ENCODE measurements at regions not wholly inside any gene's neighbourhood (a gene's known extent, or its start where the extent isn't known, plus 50 kb on each side); places are given as distances from the start of the nearest gene placed in this dataset.
"Not testable (repeated sequence)": the region's sequence is repeated elsewhere in the genome, so short reads cannot be mapped to it uniquely, and the experiment has no call there.

GRCh38 chr5:1636208-1636770 is 112.5 kb upstream of the LPCAT1 start:
- DNase-seq (ENCODE audit: low read depth in 2 of 2), result not testable (repeated sequence)

DNA sequence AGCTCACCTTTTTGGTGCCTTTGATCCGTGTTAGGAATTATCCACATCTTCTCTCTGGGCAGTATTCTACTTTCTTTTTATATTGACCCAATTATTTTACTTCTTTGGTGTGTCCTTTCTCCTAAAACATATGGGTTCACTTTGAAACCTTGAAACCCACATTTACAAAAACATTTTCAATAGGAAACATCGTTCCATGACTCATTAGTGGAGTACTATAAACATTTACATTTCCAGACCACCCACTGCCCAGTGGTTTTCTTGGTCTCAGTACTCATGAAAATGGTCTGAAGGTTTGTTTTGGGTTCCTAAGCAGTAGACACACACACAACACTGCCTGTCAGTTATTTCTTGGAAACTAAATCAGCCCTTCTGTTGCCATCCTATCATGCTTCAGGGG is 111.7 kb upstream of the LPCAT1 start:
- not testable (repeated sequence) for DNase-seq (ENCODE audit: low read depth in 2 of 2)

DNA sequence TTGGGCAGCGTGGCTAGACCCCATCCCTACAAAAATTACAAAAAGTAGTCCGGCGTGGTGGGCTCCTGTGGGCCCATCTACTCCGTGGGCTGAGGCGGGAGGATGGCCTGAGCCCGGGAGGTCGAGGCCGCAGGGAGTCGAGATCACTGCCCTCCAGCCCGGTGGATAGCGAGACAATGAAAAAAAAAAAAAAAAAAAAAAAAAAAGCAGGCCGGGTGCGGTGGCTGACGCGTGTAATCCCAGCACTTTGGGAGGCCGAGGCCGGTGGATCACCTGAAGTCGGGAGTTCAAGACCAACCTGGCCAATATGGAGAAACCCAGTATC is 110.5 kb upstream of the LPCAT1 start:
- DNase-seq (ENCODE audit: low read depth in 2 of 2), result no peak

DNA sequence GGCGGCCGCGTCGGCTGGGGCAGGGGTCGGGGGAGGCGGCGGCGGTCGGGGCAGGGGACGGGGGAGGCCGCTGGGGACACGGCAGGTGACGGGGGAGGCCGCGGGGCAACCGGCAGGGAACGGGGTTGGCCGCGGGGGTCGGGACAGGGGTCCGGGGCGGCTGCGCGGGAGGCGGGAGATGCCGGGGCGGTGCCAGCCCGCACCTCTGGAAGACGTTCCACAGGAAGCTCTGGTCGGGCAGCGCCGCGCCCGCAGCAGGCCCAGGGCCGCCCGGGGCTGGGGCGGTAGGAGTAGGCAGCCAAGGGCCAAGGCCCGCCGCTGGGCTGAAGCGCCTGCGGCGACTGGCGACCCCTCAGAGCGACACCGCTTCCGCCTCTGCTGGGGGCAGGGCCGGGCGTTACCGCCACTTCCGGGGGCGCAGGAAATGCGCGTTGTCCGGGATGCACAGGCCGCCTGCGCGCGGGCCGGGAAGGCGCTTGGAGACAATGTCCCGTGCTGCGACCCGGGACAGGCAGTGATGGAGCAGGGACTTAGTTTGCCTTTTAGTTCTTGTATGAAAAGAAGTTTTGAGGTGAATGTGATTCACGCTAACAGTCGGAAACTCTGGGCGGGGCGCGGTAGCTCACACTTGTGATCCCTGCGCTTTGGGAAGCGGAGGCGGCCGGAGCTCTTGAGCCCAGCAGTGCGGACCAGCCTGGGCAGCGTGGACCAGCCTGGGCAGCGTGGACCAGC is 110.0 kb upstream of the LPCAT1 start:
- peak; percentile 28 to 44 for DNase-seq (ENCODE audit: low read depth in 2 of 2)

- DNase-seq (ENCODE audit: low read depth in 2 of 2), result not testable (repeated sequence)
These were observed 107.2 kb upstream of the LPCAT1 start for GRCh38 chr5:1631004-1631403.

- not testable (repeated sequence) for DNase-seq (ENCODE audit: low read depth in 2 of 2)
These were observed 102.6 kb upstream of the LPCAT1 start for GRCh38 chr5:1626397-1626796.

GRCh38 chr5:1619531-1619930 is 95.8 kb upstream of the LPCAT1 start:
- not testable (repeated sequence) for DNase-seq (ENCODE audit: low read depth in 2 of 2)

DNA sequence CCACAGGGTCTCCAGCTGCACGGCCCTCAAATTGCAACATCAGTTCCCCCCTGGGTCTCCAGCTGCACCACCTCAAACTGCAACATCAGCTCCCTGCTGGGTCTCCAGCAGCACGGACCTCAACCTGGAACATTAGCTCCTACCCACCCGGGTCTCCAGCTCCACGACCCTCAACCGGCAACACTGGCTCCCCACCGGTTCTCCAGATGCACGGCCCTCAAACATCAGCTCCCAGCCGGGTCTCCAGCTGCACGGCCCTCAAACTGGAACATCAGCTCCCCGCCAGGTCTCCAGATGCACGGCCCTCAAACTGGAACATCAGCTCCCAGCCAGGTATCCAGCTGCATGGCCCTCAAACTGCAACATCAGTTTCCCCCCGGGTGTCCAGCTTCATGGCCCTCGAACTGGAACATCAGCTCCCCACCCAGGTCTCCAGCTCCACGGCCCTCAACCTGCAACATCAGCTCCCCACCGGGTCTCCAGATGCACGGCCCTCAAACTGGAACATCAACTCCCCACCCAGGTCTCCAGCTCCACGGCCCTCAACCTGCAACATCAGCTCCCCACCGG is 94.6 kb upstream of the LPCAT1 start:
- DNase-seq (ENCODE audit: low read depth in 2 of 2), result not testable (repeated sequence)

GRCh38 chr5:1617236-1617755 is 93.5 kb upstream of the LPCAT1 start:
- DNase-seq (ENCODE audit: low read depth in 2 of 2), result not testable (repeated sequence)

DNA sequence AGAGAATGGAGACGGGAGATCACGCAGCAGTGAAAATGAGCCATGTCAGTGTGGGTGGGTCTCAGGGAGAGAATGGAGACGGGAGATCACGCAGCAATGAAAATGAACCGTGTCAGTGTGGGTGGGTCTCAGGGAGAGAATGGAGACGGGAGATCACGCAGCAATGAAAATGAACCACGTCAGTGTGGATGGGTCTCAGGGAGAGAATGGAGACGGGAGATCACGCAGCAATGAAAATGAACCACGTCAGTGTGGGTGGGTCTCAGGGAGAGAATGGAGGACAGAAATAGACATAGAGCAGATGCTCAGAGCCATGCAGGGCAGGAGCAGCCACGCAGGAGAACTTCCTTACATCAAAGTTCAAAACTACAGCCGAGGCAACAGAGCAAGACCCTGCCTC is 89.8 kb upstream of the LPCAT1 start:
- DNase-seq (ENCODE audit: low read depth in 2 of 2), result not testable (repeated sequence)

DNA sequence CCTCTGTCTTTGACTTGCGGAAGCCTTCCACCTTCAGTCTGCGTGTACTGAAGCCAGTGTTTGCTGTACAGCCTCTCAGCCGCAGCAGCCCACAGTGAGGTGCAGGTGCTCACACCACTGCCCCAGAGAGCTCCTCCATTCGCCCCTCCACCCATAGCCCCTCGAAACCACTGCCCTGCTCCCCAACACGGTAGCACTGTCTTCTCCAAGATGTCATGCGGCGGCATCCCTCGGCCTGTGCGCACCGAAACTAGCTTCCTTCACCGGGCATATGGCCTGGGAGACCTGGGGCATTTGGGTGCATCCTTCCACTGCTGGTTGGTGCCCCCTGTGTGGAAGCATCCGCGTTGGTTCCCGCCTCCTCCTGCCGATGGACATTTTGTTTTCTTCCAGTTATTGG is 86.8 kb upstream of the LPCAT1 start:
- not testable (repeated sequence) for DNase-seq (ENCODE audit: low read depth in 2 of 2)

DNA sequence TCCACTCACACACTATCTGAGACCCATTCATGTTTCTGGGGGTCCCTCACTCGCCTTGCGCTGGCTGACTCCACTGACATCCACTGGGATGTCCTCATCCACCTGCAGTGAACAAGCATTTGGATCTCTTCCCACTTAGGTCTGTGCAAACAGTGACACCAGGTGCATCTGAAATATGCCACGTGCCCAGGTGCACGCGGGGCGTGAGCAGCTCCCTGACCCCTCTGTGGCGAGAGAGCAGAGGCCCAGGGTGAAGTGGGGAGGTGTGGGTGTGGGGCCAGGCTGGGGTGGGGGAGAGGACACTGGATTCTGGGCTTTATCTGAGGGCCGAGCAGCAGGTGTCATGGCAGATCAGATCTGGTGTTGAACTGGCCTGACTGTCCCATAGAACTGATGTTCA is 85.4 kb upstream of the LPCAT1 start:
- not testable (repeated sequence) for DNase-seq (ENCODE audit: low read depth in 2 of 2)

DNA sequence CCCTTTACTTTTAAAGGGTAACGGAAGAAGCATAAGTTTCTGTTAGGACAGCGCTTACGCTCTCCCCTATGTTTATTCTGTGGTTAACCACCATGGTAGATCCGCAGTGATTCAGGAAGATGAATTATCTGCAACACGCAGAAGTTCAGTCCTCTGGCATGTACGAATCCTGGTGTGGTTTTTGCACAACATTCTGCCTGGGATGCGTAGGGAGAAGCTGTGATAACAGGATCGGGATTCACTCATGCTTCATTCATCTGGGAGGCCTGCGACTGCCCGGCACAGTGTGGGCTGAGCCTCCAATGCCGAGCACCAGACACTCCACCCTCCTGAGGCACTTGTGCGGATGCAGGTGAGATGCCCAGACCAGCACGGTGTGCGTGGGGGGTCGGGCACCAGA is 84.6 kb upstream of the LPCAT1 start:
- not testable (repeated sequence) for DNase-seq (ENCODE audit: low read depth in 2 of 2)

GRCh38 chr5:1606951-1607350 is 83.2 kb upstream of the LPCAT1 start:
- not testable (repeated sequence) for DNase-seq (ENCODE audit: low read depth in 2 of 2)

DNA sequence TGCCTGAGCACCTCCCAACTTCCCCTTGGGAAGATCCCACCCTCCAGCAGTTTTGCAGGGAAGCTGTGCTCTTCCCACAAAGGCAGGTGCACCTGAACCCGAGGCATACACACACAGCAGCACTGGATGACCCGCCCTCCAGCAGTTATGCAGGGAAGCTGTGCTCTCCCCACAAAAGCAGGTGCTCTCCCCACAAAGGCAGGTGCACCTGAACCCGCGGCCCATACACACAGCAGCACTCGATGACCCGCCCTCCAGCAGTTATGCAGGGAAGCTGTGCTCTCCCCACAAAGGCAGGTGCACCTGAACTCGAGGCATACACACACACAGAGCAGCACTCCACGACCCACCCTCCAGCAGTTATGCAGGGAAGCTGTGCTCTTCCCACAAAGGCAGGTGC is 80.2 kb upstream of the LPCAT1 start:
- DNase-seq (ENCODE audit: low read depth in 2 of 2), result not testable (repeated sequence)

DNA sequence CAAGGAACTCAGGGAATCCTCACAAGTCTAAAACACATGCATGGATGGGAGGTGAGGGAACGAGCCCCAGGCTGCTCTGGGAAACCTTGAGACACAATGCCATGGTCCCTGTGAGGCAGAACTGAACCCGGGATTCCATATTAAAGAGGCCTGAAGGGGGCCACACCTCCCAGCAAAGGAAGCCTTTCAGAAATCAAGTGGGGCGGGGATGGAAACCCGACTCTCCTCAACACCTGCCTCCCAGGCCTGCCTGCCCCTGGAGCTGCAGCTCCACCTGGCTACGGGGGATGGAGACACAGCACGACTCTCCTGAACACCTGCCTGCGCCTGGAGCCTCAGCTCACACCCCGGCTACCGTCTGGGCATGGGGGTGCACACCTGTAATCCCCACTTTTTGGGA is 77.8 kb upstream of the LPCAT1 start:
- not testable (repeated sequence) for DNase-seq (ENCODE audit: low read depth in 2 of 2)

- DNase-seq (ENCODE audit: low read depth in 2 of 2), result not testable (repeated sequence)
These were observed 75.4 kb upstream of the LPCAT1 start for GRCh38 chr5:1598950-1599737.

DNA sequence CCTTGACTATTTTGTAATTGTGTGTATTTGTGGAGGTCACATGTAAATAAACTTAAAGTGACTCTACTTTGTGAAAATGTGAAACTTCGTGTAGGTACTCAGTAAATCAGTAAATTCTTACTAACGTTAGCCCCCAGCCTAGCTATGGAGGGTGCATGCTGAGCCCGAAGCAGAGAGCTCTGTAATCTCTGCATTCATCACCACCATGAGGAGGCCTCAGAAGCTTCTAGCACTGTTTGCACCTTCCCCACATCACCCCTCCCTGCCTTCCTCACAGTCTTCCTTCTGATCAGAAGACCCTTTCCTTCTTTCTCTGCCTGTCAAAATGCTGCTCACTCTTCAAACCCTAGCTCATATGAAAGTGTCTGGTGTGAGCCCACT is 73.3 kb upstream of the LPCAT1 start:
- DNase-seq (ENCODE audit: low read depth in 2 of 2), result not testable (repeated sequence)

GRCh38 chr5:1596462-1597092 is 72.8 kb upstream of the LPCAT1 start:
- DNase-seq (ENCODE audit: low read depth in 2 of 2), result not testable (repeated sequence)

DNA sequence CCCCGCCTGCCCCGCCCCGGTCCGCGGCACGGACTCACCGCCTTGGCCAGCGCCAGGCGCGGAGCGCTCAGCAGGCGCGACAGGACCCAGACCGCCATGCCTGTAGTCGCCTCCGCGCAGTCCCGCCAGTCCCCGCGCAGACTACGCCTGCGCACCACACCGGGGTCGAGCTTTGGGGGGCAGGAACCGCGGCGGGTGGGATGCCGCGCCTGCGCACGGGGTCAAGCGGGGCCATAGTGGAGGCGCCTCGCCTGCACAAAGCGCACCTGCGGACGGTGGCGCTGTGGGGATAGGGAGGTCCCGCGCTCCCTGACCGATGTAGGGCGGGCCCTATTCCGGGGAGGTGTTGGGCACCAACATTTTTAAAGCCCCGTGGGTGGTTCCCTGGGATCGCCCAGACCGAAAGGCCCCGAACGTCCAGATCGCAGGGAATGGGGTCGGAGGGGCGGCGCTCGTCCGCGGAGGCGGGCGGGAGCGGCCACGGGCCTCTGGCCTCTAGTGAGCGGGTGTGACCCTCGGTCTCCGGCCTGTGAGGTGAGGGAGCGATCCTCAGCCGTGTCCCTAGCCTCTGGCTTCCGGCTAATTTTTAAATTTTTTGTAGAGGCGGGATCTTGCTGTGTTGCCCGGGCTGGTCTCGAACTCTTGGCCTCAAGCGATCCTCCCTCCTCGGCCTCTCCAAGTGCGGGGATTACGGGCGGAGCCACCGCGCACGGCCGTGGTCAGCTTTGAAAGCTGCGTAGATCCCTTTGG is 70.8 kb upstream of the LPCAT1 start:
- DNase-seq (ENCODE audit: low read depth in 2 of 2), result peak; percentile 24 to 29

DNA sequence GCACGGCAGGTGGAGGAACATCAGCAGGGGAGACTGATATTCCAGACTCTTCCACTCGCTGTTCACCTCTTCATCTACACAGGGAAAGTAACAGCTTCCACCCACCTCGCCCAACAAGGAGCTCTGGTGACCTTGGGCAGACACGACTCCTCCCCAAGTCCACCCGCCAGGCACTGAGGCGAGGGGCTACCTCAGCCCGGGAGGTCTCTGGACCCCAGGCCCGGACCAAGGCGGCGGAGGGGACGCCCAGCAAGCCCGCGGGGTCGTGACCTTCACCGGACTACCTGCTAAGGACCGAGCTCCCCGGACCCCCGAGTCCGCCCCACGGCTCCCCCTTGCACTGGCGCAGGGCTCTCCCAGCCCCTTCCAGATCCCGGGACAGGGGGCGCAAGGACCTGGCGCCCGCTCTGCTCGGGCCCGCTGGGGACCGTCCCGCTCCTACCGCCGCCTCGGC is 70.2 kb upstream of the LPCAT1 start:
- DNase-seq (ENCODE audit: low read depth in 2 of 2), result no peak

Measured in stimulated activated CD4-positive, alpha-beta T cell treated with anti-CD3 and anti-CD28 coated beads, Interleukin-1b, Interleukin-23, amount 100 ng/mL, for 1 hour (primary cell).